ENCODE measurements at regions not wholly inside any gene's neighbourhood (a gene's known extent, or its start where the extent isn't known, plus 50 kb on each side); places are given as distances from the start of the nearest gene placed in this dataset.

DNA sequence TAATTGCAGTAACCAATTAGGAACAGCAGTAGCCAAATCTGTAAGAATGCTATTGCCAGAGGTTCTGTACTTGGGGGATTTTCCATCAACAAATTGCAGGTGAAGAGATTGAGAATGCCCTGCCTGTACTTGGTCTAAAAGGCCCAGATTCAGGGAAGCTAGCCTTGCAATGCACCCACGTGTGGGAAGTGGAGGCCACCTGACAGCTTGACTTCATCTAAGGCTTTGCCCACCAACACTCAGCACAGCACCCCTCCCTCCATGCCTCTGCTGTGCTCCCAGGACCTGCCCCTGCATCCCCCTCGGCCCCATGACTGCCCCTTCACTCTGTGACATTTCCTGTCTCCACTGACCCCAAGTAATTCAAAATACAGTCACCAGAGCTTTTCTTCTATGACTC is 79.1 kb upstream of the CDH5 start (continued):
- TF ChIP-seq, protein P1, sequence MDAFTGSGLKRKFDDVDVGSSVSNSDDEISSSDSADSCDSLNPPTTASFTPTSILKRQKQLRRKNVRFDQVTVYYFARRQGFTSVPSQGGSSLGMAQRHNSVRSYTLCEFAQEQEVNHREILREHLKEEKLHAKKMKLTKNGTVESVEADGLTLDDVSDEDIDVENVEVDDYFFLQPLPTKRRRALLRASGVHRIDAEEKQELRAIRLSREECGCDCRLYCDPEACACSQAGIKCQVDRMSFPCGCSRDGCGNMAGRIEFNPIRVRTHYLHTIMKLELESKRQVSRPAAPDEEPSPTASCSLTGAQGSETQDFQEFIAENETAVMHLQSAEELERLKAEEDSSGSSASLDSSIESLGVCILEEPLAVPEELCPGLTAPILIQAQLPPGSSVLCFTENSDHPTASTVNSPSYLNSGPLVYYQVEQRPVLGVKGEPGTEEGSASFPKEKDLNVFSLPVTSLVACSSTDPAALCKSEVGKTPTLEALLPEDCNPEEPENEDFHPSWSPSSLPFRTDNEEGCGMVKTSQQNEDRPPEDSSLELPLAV (CRISPR knock-in tag; conservative IDR thresholded peaks at IDR 0.05; ENCODE audit: low read depth), result no peak
- TF ChIP-seq TOE1 (CRISPR knock-in tag; IDR thresholded peaks at IDR 0.05) (no peak), HDAC6 (IDR thresholded peaks at IDR 0.05; ENCODE audit: low read depth, low read length) (no peak)
- TF ChIP-seq, protein P2, sequence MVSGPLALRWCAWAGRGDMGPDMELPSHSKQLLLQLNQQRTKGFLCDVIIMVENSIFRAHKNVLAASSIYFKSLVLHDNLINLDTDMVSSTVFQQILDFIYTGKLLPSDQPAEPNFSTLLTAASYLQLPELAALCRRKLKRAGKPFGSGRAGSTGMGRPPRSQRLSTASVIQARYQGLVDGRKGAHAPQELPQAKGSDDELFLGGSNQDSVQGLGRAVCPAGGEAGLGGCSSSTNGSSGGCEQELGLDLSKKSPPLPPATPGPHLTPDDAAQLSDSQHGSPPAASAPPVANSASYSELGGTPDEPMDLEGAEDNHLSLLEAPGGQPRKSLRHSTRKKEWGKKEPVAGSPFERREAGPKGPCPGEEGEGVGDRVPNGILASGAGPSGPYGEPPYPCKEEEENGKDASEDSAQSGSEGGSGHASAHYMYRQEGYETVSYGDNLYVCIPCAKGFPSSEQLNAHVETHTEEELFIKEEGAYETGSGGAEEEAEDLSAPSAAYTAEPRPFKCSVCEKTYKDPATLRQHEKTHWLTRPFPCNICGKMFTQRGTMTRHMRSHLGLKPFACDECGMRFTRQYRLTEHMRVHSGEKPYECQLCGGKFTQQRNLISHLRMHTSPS (CRISPR knock-in tag; IDR thresholded peaks at IDR 0.05; ENCODE audit: low read depth), result no peak

DNA sequence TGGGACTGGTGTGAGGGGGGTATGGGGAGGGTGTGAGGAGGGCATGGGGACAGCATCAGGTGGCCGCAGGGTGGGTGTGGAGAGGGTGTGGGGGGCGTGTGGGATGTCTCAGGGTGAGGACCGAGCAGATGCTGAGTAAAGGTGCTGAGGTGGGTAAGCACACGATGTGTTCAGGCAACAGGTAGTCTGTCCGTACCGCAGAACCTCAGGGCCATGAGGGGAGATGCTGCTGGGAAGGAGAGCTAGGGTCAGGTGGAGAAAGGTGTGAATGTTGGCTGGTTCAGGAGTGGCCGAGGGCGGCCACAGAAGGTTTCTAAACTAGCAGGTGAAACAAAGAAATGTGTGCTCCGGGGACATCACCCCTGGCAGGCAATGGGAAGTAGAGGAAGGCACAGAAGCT is 80.0 kb upstream of the CDH5 start:
- Histone ChIP-seq H3K27ac (ENCODE audit: extremely low read length, insufficient read depth, low read length) (no peak overlapping the region), H3K79me2 (ENCODE audit: insufficient read depth, low read length) (no peaks in the 10 kb centered on the region), H2AFZ (ENCODE audit: low read length) (no peak overlapping the region), H3K9ac (ENCODE audit: insufficient read depth, low read depth, low read length) (no peak overlapping the region), H3K36me3 (replicated peaks in 1 of 2; ENCODE audit: control insufficient read depth in 1 of 2, insufficient read depth in 2 of 2, low read length in 2 of 2) (no peaks in the 10 kb centered on the region), H3K4me1 (ENCODE audit: insufficient read depth, low read length) (no peaks in the 10 kb centered on the region), H3K9me3 (ENCODE audit: low read length) (no peaks in the 10 kb centered on the region), H4K20me1 (ENCODE audit: insufficient read depth, low read length) (no peaks in the 10 kb centered on the region; the same call in 1 of the 2 replicates), H3K4me2 (ENCODE audit: low read depth, low read length) (no peak overlapping the region), H3K4me3 (replicated peaks in 1 of 3; ENCODE audit: insufficient read depth in 1 of 3, low read depth in 2 of 3, low read length in 3 of 3) (no peak overlapping the region), H3K27me3 (ENCODE audit: control insufficient read depth in 1 of 2, insufficient read depth in 2 of 2, low read length in 2 of 2) (no peaks in the 10 kb centered on the region)
- POLR2A ChIA-PET, result no interaction called here
- 19% methylated on average over 9 of the region's 9 CpGs for WGBS (ENCODE audit: low lambda C conversion rate)
- FAIRE-seq, result no peak
- no peak for DNase-seq (ENCODE audit: low spot score)
- intact Hi-C loops (cut with micrococcal nuclease; ENCODE audit: unreplicated experiment), result no loop called here
- BruUV-seq (replicated peaks), result no TSS peak
- CTCF ChIA-PET (ENCODE audit: low intra/inter-chr PET ratio, low total read pairs), result no interaction called here
- no peak for ATAC-seq
- in situ Hi-C loops (cut with HindIII; ENCODE audit: extremely low pct_ligation_motif_present, low pct_unique_long_range_greater_than_20kb), result no loop called here
- TF ChIP-seq MYC (CRISPR knock-in tag; IDR thresholded peaks at IDR 0.05; ENCODE audit: borderline replicate concordance), result no peak
- TF ChIP-seq KLF9 (CRISPR knock-in tag; IDR thresholded peaks at IDR 0.05; ENCODE audit: low read depth), result no peak
- TF ChIP-seq ZNF839 (CRISPR knock-in tag; IDR thresholded peaks at IDR 0.05; ENCODE audit: borderline replicate concordance), result no peak
- no peak for TF ChIP-seq ZNF180 (CRISPR knock-in tag; IDR thresholded peaks at IDR 0.05; ENCODE audit: borderline replicate concordance, low read depth)
- TF ChIP-seq, protein P3, sequence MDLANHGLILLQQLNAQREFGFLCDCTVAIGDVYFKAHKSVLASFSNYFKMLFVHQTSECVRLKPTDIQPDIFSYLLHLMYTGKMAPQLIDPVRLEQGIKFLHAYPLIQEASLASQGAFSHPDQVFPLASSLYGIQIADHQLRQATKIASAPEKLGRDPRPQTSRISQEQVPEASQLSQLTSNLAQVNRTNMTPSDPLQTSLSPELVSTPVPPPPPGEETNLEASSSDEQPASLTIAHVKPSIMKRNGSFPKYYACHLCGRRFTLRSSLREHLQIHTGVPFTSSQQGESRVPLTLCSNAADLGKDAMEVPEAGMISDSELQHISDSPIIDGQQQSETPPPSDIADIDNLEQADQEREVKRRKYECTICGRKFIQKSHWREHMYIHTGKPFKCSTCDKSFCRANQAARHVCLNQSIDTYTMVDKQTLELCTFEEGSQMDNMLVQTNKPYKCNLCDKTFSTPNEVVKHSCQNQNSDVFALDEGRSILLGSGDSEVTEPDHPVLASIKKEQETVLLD (CRISPR knock-in tag; IDR thresholded peaks at IDR 0.05; ENCODE audit: low read depth), result no peak
- no peak for TF ChIP-seq ZC3H4 (CRISPR knock-in tag; IDR thresholded peaks at IDR 0.05; ENCODE audit: borderline replicate concordance)
- no peak for TF ChIP-seq ZNF329 (CRISPR knock-in tag; IDR thresholded peaks at IDR 0.05; ENCODE audit: low read depth)
- TF ChIP-seq ZSCAN31 (CRISPR knock-in tag; IDR thresholded peaks at IDR 0.05; ENCODE audit: low read depth), result no peak
- no peak for TF ChIP-seq ZNF569 (CRISPR knock-in tag; IDR thresholded peaks at IDR 0.05; ENCODE audit: borderline replicate concordance)
- no peak for TF ChIP-seq ZNF382 (CRISPR knock-in tag; IDR thresholded peaks at IDR 0.05; ENCODE audit: borderline replicate concordance)
- TF ChIP-seq, protein P4, sequence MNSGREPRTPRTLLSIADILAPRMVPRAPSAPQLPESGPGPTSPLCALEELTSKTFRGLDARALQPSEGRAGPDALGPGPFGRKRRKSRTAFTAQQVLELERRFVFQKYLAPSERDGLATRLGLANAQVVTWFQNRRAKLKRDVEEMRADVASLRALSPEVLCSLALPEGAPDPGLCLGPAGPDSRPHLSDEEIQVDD (CRISPR knock-in tag; IDR thresholded peaks at IDR 0.05; ENCODE audit: borderline replicate concordance), result no peak
- TF ChIP-seq RFXANK (CRISPR knock-in tag; IDR thresholded peaks at IDR 0.05), result no peak
- TF ChIP-seq, protein P5, sequence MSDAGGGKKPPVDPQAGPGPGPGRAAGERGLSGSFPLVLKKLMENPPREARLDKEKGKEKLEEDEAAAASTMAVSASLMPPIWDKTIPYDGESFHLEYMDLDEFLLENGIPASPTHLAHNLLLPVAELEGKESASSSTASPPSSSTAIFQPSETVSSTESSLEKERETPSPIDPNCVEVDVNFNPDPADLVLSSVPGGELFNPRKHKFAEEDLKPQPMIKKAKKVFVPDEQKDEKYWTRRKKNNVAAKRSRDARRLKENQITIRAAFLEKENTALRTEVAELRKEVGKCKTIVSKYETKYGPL (CRISPR knock-in tag; IDR thresholded peaks at IDR 0.05), result no peak
- no peak for TF ChIP-seq ZNF572 (CRISPR knock-in tag; IDR thresholded peaks at IDR 0.05)
